T-helper 2 cell treated with Interferon-gamma antibody and Interleukin-4, amounts not matched to agents 5 μg/mL and 100 μg/mL, for 36 hours (primary cell): ENCODE measurements at regions not wholly inside any gene's neighbourhood (a gene's known extent, or its start where the extent isn't known, plus 50 kb on each side); places are given as distances from the start of the nearest gene placed in this dataset.
"Not testable (repeated sequence)": the region's sequence is repeated elsewhere in the genome, so short reads cannot be mapped to it uniquely, and the experiment has no call there.

ENCODE experiments used
- DNase-seq: peaks from one replicate; pipeline ENCODE4 v3.0.0; 2021; ENCODE audit warnings: low spot score
- H3K27ac Mint-ChIP-seq: one replicate; pipeline ENCODE4 v1.8.0; 2021; ENCODE audit warnings: mild to moderate bottlenecking, mixed read lengths
- H3K27me3 Mint-ChIP-seq: one replicate; pipeline ENCODE4 v1.8.0; 2021; ENCODE audit warnings: low read depth, mixed read lengths
- H3K36me3 Mint-ChIP-seq: one replicate; pipeline ENCODE4 v1.8.0; 2021; ENCODE audit warnings: low read depth, mixed read lengths
- H3K4me1 Mint-ChIP-seq: one replicate; pipeline ENCODE4 v1.8.0; 2021; ENCODE audit warnings: low read depth, mixed read lengths
- H3K4me3 Mint-ChIP-seq: one replicate; pipeline ENCODE4 v1.8.0; 2022; ENCODE audit warnings: mild to moderate bottlenecking, moderate library complexity, mixed read lengths
- H3K9me3 Mint-ChIP-seq: one replicate; pipeline ENCODE4 v1.8.0; 2021; ENCODE audit warnings: mixed read lengths

DNA sequence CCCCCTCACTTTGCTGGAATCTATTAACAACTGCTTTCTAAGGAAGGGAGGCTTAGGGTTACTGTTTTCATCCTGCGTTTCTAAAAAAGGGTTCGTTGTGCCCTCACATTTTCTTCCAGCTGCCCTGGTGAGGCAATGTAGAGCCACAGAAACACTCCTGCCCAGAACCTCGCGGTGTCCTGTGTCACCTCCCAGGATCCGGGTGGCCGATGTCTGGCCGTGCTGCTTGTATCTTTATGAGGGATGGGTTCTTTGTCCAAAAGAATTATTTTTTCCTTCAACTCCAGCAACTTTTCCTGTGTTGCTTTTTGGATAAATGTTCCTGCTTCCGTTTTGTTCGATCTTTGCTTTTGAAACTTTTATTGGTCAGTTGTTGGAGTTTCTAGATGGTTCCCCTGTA lies 291.8 kb upstream of the HS6ST1 start:
- Mint-ChIP-seq H3K27ac (no peak overlapping the region), H3K36me3 (no peaks in the 10 kb centered on the region), H3K4me1 (no peaks in the 10 kb centered on the region), H3K27me3 (no peaks in the 10 kb centered on the region), H3K4me3 (no peak overlapping the region), H3K9me3 (no peaks in the 10 kb centered on the region)
- DNase-seq: no peak

DNA sequence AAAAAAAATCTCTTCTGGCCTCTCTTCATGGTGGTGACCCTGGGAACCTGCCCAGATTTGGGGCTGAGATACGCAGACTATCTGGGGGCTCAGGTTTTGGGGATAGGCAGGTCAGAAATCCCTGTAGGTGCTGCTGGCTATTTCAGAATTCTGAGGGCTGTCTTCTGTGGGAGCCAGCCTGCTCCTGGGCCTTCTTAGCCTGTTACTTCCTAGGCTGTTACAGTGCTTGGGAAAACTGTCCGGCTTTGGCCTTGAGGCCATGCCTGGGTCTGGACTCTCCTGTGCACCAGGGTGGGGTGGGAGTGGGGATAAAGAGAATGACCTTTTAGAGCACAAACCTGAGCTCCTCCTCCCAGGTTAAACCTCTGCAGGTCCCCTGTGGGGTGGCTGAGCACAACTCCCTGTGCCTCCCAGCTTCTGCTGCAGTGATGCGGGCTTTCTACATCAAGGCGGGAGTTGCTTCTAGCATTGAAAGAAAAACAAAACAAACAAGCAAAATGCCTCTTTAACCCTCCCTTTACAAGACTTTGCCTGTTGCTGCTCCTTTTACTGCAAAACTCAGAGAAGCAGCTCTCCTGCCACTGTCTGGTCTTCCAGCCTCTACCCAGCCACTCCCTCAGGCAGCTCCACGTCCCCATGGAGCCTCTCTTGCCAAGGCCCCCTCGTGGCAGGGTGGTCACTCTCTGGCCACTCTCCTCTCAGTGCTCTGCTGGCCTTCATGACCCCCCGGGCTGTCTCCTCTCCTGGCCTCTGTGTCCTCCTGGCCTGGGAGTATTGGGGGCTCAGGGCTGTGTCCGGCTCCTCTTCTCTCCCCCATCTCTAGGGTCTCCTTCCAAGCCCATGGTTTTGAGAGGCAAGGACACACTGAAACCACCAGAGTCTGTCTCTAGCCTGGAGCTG lies 293.0 kb upstream of the HS6ST1 start:
- H3K36me3 Mint-ChIP-seq: no peaks in the 10 kb centered on the region
- H3K4me1 Mint-ChIP-seq: no peaks in the 10 kb centered on the region
- H3K27me3 Mint-ChIP-seq: no peaks in the 10 kb centered on the region
- no peak overlapping the region for H3K27ac Mint-ChIP-seq
- H3K4me3 Mint-ChIP-seq: no peak overlapping the region
- no peak for DNase-seq
- no peaks in the 10 kb centered on the region for H3K9me3 Mint-ChIP-seq

DNA sequence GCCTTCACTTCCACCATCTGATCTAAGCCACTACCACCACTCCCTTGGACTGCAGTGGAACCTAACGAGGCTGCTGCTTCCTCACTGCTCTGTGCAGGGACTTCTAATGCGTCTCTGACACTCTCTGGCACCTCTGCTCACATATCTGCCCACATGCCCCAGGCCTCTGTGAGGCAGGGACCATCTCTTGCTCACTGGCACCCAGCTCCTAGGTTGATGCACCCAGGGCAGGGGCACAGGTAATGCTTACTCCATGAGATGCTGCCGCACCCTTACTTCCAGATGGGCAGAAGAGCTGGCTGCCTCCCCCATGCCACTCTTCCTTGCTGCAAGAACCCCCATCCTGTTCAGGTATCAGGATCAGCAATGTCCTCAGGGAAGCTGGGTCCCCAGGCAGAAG lies 294.0 kb upstream of the HS6ST1 start:
- Mint-ChIP-seq H3K27me3 (no peaks in the 10 kb centered on the region), H3K4me1 (no peaks in the 10 kb centered on the region), H3K9me3 (no peaks in the 10 kb centered on the region), H3K4me3 (no peak overlapping the region), H3K27ac (no peak overlapping the region), H3K36me3 (no peaks in the 10 kb centered on the region)
- DNase-seq: no peak

DNA sequence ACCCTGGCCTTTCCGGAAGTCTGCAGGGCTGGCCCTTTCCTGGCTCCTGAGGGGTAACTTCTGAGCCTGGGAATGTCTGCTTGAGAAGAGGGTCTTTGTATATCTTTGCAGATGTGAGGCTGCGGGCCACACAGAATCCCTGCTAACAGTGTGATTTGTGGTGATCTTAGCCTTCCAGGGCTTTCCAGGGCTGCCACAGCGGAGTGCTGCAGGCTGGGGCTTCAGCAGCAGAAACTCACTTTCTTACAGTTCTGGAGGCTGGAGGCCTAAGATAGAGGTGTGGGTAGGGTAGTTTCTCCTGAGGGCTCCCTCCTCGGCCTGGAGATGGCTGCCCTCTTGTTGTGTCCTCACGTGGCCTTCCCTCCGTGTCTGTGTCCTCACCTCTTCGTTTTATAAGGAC lies 294.7 kb upstream of the HS6ST1 start:
- Mint-ChIP-seq H3K27me3 (no peaks in the 10 kb centered on the region), H3K27ac (no peak overlapping the region)

DNA sequence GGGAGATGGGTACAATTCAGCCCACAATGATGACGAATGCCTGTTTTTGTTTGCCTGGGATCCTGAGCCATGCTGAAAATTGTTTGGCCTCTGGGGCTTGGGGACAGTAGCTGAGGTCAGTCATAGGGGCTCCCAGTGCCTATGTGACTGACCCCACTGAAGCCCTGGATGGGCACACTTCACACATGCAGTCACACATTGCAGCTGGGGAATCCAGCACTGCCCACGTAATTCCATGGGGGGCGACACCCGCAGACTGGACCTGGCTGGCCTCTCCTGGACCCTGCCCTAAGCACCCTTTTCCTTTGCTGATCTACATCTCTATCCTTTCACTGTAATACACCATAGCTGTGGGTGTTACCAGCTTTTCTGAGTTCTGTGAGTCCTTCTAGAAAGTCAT lies 295.2 kb upstream of the HS6ST1 start:
- Mint-ChIP-seq H3K4me1 (no peaks in the 10 kb centered on the region), H3K27ac (no peak overlapping the region), H3K9me3 (no peaks in the 10 kb centered on the region), H3K36me3 (no peaks in the 10 kb centered on the region), H3K4me3 (no peak overlapping the region), H3K27me3 (peaks cover 2% of the 10 kb centered on the region)
- no peak for DNase-seq

More for the DNA sequence above, 294.7 kb upstream of the HS6ST1 start:
- no peaks in the 10 kb centered on the region for H3K9me3 Mint-ChIP-seq
- H3K4me3 Mint-ChIP-seq: no peak overlapping the region
- no peaks in the 10 kb centered on the region for H3K36me3 Mint-ChIP-seq
- no peak for DNase-seq
- no peaks in the 10 kb centered on the region for H3K4me1 Mint-ChIP-seq

DNA sequence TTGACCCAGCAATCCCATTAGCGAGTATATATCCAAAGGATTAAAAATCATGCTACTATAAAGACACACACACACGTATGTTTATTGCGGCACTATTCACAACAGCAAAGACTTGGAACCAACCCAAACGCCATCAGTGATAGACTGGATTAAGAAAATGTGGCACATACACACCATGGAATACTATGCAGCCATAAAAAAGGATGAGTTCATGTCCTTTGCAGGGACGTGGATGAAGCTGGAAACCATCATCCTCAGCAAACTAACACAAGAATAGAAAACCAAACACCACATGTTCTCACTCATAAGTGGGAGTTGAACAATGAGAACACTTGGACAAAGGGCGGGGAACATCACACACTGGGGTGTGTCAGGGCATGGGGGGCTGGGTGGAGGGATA lies 296.2 kb upstream of the HS6ST1 start:
- H3K27ac Mint-ChIP-seq, H3K4me3 Mint-ChIP-seq, H3K4me1 Mint-ChIP-seq, H3K27me3 Mint-ChIP-seq, H3K36me3 Mint-ChIP-seq, DNase-seq, H3K9me3 Mint-ChIP-seq: not testable (repeated sequence)

DNA sequence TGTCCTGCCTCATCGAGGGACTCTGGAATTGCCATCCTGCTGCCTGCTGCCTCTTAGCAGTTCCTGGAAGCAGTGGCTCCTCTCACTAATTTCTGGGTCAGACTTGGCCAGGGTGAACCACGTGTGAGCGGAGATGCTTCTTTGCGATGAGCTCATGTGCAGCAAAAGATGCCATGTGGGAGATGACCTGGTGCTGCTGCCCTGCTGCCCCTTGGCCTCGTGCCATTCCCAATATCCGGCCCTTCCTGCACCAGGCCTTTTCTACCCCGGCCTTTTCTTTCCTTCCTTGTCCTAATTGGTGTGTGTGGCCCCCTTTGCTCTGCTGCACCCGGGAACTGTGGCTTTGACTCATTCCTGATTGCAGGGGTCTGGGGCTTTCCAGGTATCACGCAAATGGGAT lies 296.9 kb upstream of the HS6ST1 start:
- DNase-seq: no peak
- no peaks in the 10 kb centered on the region for H3K4me1 Mint-ChIP-seq
- H3K36me3 Mint-ChIP-seq: no peaks in the 10 kb centered on the region

DNA sequence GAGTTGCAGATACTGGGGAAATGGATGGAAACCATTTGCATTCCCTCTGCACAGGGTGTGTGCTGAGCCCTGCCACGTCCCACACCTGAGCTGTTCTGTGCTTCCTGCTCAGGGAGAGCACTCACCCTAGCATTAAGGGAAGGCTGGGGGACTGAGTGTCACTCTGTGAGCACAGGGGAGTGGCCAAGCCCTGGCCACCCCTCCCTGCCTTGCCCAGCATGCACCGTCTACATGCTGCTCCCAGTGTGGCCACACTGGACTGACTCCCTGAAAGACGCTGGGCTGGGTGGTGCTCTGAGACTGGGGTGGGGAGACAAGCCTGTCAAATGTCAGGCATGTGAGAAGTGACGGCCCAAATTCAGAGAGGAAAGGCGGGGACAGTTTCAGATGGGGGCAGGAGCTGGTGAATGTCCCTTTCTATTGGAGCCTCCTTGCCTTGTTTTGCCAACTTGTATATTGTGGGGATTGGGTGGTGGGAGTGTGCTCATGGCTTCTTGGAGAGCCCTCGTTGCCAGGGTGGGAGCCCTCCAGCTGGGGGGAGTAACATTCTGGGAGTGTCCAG lies 298.4 kb upstream of the HS6ST1 start:
- H3K27ac Mint-ChIP-seq: no peak overlapping the region
- no peaks in the 10 kb centered on the region for H3K9me3 Mint-ChIP-seq
- no peaks in the 10 kb centered on the region for H3K4me1 Mint-ChIP-seq
- peaks cover 9% of the 10 kb centered on the region for H3K27me3 Mint-ChIP-seq
- no peaks in the 10 kb centered on the region for H3K36me3 Mint-ChIP-seq
- no peak overlapping the region for H3K4me3 Mint-ChIP-seq
- no peak for DNase-seq

More for the DNA sequence above, 296.9 kb upstream of the HS6ST1 start:
- H3K27me3 Mint-ChIP-seq: peaks cover 2% of the 10 kb centered on the region
- no peaks in the 10 kb centered on the region for H3K9me3 Mint-ChIP-seq
- no peak overlapping the region for H3K4me3 Mint-ChIP-seq
- H3K27ac Mint-ChIP-seq: no peak overlapping the region

DNA sequence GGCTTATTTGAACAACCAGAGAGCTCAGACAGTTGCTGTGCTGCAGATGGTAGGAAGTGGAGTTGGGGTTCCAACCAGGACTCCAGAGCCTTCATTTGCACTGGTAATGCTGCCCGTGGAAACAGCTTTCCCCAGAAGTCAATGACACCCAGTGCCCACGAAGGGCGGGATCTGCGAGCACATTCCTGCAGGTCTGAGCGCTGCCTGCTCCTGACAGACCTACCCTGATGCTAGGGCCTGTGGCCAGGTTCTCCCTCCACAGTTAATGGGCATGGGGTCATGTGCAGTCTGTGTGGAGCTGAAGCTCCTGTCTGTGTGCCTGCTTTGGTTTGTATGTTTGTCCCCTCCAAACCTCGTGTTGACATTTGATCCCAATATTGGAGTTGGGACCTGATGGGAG lies 299.0 kb upstream of the HS6ST1 start:
- DNase-seq: no peak
- no peaks in the 10 kb centered on the region for H3K36me3 Mint-ChIP-seq
- peaks cover 14% of the 10 kb centered on the region for H3K27me3 Mint-ChIP-seq
- no peaks in the 10 kb centered on the region for H3K4me1 Mint-ChIP-seq
- no peak overlapping the region for H3K27ac Mint-ChIP-seq
- H3K9me3 Mint-ChIP-seq: no peaks in the 10 kb centered on the region
- H3K4me3 Mint-ChIP-seq: no peak overlapping the region

DNA sequence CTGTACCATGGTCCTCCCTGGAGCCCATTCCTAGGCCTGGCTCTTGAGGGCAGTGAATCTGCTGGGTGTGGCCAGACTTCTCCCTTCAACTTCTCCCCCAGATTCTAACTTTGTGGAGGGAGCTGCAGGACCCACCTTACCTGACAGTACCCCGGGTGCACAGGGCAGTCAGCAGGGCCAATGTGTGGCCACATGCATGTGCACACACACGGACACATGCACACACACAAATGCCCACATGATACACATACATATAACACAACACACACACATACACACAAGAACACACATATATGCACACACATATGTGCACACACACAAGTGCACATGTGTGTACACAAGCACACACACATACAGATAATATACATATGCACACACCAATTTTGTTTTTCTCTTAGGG lies 300.0 kb upstream of the HS6ST1 start:
- H3K27me3 Mint-ChIP-seq: peaks cover 17% of the 10 kb centered on the region
- no peak overlapping the region for H3K4me3 Mint-ChIP-seq
- H3K36me3 Mint-ChIP-seq: no peaks in the 10 kb centered on the region
- no peaks in the 10 kb centered on the region for H3K9me3 Mint-ChIP-seq
- H3K4me1 Mint-ChIP-seq: peaks cover 7% of the 10 kb centered on the region
- no peak overlapping the region for H3K27ac Mint-ChIP-seq
- no peak for DNase-seq

DNA sequence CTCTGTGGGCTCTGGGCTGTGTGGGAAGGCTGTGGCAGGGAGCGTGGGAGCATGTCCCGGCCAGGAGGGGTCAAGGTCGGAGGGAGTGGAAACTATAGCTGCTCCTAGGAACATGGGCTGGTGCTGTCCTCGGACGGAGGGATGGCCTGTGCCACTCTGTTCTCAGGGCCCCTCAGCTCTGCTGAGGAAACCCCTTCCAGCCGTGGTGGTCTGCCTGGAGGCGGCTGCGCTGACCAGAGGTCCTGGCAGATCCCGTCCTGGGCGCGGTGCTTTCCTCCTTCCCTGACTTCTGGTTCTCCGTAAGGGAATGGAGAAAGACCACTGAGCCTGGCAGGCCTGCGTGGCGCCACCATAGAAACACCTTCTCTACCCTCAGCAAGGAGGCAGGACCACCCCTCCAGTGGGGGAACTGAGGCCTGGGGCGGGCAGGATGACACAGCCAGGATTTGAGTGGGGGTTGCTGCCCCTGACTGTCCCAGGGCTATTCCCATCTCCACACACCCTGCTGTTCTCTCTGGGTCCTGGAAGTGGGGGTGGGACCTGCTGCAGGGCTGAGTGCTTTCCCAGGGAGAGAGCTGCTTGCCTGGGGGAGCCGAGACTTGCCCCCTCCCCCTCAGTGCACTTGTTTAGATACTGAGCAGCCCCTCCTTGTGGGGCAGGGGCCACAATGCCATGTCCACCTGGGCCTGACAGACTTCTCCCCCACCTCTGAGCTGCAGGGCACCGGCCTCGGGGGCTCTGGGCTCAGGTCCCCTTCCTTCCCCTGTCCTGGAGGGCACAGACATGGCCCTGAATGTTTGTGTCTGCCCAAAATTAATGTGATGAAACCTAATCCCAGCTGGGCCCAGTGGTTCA lies 301.0 kb upstream of the HS6ST1 start:
- H3K27ac Mint-ChIP-seq: no peak overlapping the region
- H3K4me3 Mint-ChIP-seq: no peak overlapping the region
- peaks cover 17% of the 10 kb centered on the region for H3K4me1 Mint-ChIP-seq
- H3K36me3 Mint-ChIP-seq: no peaks in the 10 kb centered on the region
- peaks cover 25% of the 10 kb centered on the region for H3K27me3 Mint-ChIP-seq
- H3K9me3 Mint-ChIP-seq: no peaks in the 10 kb centered on the region
- no peak for DNase-seq

DNA sequence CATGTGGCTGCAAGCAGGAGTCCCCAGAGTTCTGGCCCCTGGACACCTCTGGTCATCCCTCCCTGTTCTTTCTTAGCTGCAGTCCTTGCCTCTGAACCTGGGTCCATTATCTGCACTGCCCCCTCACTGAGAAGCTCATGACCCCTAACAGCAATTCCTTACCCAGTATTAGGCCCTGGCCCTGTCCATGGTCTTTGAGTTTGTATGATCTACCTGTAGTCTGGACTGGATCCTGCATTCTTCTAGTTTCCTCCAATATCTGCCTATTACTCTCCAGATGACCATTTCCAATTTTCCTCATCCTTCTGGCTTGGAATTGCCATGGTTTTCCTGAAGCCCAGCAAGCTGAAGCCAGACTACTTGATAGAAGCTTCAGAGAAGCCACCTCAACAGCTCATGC lies 302.4 kb upstream of the HS6ST1 start:
- Mint-ChIP-seq H3K9me3 (no peaks in the 10 kb centered on the region), H3K27me3 (peaks cover 30% of the 10 kb centered on the region), H3K4me1 (peaks cover 18% of the 10 kb centered on the region), H3K36me3 (no peaks in the 10 kb centered on the region), H3K4me3 (no peak overlapping the region), H3K27ac (no peak overlapping the region)
- no peak for DNase-seq

DNA sequence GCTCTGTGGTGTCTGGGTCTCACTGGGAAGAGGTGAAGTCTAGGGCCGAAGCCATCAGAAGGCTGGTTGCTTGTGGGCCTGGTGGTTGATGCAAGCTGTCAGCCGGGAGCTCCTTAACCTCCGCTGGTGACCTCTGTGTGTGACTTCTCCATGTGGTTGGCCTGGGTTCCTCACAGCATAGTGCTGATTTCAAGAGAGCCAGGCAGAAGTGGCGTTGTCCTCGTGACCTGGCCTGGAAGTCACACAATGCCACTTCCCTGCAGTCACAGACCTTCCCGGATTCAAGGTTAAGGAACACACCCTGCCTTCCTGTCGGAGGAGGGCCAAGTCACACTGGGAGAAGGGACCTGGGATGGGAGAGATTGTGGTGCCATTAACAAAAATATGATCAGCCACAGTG lies 303.7 kb upstream of the HS6ST1 start:
- no peak overlapping the region for H3K27ac Mint-ChIP-seq
- H3K4me3 Mint-ChIP-seq: no peak overlapping the region
- peaks cover 18% of the 10 kb centered on the region for H3K4me1 Mint-ChIP-seq
- no peaks in the 10 kb centered on the region for H3K9me3 Mint-ChIP-seq
- peaks cover 40% of the 10 kb centered on the region for H3K27me3 Mint-ChIP-seq
- no peak for DNase-seq
- no peaks in the 10 kb centered on the region for H3K36me3 Mint-ChIP-seq

DNA sequence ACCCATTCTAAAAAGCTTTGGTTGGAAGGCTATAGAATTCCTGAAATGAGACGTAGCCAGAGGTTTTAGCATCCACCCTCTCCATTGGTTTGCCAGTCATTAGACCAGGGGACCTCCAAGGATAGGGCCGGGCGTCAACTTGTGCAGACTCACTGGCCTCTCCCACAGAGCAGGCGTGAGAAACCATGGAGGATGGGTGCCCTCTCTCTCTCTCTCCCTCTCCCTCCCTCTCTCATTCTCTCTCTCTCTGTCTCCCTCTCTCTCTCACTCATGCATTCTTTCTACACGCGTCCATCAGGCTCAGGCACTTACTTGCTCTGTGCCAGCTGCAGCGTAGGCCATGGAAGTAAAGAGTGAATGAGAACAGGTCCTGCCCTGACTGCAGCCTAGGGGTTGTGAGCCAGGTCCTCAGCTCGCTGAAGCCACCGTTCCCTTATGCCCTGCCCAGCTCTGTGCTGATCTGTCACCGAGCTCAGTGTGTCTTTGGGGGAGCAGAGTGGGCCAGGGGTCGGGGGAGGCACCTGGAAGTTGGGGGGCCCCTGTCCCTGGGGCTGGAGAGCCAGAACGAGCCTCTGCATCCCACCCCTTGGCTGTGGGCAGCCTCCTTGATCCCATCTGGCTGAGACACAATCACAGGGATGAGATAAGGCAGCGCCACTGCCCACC lies 304.4 kb upstream of the HS6ST1 start:
- Mint-ChIP-seq H3K27ac (no peak overlapping the region), H3K9me3 (no peaks in the 10 kb centered on the region), H3K4me3 (no peak overlapping the region), H3K27me3 (peaks cover 46% of the 10 kb centered on the region), H3K4me1 (peaks cover 18% of the 10 kb centered on the region), H3K36me3 (no peaks in the 10 kb centered on the region)
- no peak for DNase-seq
